ENCODE measurements at regions not wholly inside any gene's neighbourhood (a gene's known extent, or its start where the extent isn't known, plus 50 kb on each side); places are given as distances from the start of the nearest gene placed in this dataset.
"Not testable (repeated sequence)": the region's sequence is repeated elsewhere in the genome, so short reads cannot be mapped to it uniquely, and the experiment has no call there.

GRCh38 chr2:133991606-133992168 lies 262.2 kb upstream of the MGAT5 start:
- DNase-seq (ENCODE audit: low spot score), result no peak
- H3K4me1 ChIP-seq (ENCODE audit: insufficient read depth, low read length, poor library complexity, severe bottlenecking), result no peaks in the 10 kb centered on the region

GRCh38 chr2:133992454-133992853 lies 261.4 kb upstream of the MGAT5 start:
- Histone ChIP-seq H3K9me2 (ENCODE audit: insufficient read depth, low read length) (no peaks in the 10 kb centered on the region; the same call in 1 of the 2 replicates), H3K4me2 (ENCODE audit: low read length) (no peak overlapping the region), H3K79me2 (ENCODE audit: insufficient read depth, low read depth, low read length) (no peaks in the 10 kb centered on the region), H2AFZ (ENCODE audit: low read length) (no peak overlapping the region), H3K36me3 (ENCODE audit: insufficient read depth, low read length) (no peaks in the 10 kb centered on the region), H3K4me1 (ENCODE audit: insufficient read depth, low read length, poor library complexity, severe bottlenecking) (no peaks in the 10 kb centered on the region), H4K20me1 (ENCODE audit: insufficient read depth, low read length) (no peaks in the 10 kb centered on the region), H3K4me3 (ENCODE audit: low read depth, low read length, poor library complexity, severe bottlenecking) (no peak overlapping the region), H3K9me3 (ENCODE audit: low read length) (no peaks in the 10 kb centered on the region), H3K27ac (ENCODE audit: low read depth, low read length, poor library complexity, severe bottlenecking) (no peak overlapping the region)
- no peak for TF ChIP-seq EZH2phosphoT487 (IDR thresholded peaks at IDR 0.05; ENCODE audit: borderline replicate concordance, low read depth, low read length)
- TF ChIP-seq, protein P1, sequence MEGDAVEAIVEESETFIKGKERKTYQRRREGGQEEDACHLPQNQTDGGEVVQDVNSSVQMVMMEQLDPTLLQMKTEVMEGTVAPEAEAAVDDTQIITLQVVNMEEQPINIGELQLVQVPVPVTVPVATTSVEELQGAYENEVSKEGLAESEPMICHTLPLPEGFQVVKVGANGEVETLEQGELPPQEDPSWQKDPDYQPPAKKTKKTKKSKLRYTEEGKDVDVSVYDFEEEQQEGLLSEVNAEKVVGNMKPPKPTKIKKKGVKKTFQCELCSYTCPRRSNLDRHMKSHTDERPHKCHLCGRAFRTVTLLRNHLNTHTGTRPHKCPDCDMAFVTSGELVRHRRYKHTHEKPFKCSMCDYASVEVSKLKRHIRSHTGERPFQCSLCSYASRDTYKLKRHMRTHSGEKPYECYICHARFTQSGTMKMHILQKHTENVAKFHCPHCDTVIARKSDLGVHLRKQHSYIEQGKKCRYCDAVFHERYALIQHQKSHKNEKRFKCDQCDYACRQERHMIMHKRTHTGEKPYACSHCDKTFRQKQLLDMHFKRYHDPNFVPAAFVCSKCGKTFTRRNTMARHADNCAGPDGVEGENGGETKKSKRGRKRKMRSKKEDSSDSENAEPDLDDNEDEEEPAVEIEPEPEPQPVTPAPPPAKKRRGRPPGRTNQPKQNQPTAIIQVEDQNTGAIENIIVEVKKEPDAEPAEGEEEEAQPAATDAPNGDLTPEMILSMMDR (conservative IDR thresholded peaks at IDR 0.05; ENCODE audit: low read length), result no peak
- ChIA-PET POLR2A (no interaction called here), CTCF (ENCODE audit: unreplicated experiment) (no interaction called here)
- no peak for DNase-seq (ENCODE audit: low spot score)
- intact Hi-C loops (cut with micrococcal nuclease; ENCODE audit: unreplicated experiment), result no loop called here
- no TSS peak for BruUV-seq (replicated peaks)

More at GRCh38 chr2:133991606-133992168, 262.2 kb upstream of the MGAT5 start:
- TF ChIP-seq EZH2phosphoT487 (IDR thresholded peaks at IDR 0.05; ENCODE audit: borderline replicate concordance, low read depth, low read length), result no peak
- TF ChIP-seq, protein P1 (conservative IDR thresholded peaks at IDR 0.05; ENCODE audit: low read length), result no peak
- CTCF ChIA-PET (ENCODE audit: unreplicated experiment), result no interaction called here
- Histone ChIP-seq H3K4me2 (ENCODE audit: low read length) (no peak overlapping the region), H3K9me3 (ENCODE audit: low read length) (no peaks in the 10 kb centered on the region), H3K9me2 (ENCODE audit: insufficient read depth, low read length) (no peaks in the 10 kb centered on the region; the same call in 1 of the 2 replicates), H4K20me1 (ENCODE audit: insufficient read depth, low read length) (no peaks in the 10 kb centered on the region), H3K4me3 (ENCODE audit: low read depth, low read length, poor library complexity, severe bottlenecking) (no peak overlapping the region), H3K27ac (ENCODE audit: low read depth, low read length, poor library complexity, severe bottlenecking) (no peak overlapping the region), H3K79me2 (ENCODE audit: insufficient read depth, low read depth, low read length) (no peaks in the 10 kb centered on the region), H3K36me3 (ENCODE audit: insufficient read depth, low read length) (no peaks in the 10 kb centered on the region), H2AFZ (ENCODE audit: low read length) (no peak overlapping the region)
- BruUV-seq (replicated peaks), result no TSS peak
- intact Hi-C loops (cut with micrococcal nuclease; ENCODE audit: unreplicated experiment), result no loop called here
- POLR2A ChIA-PET, result interaction anchor here (0.6 to 0.7 kb wide), 2 partner anchors 17 to 90 kb away, joined by 3 read pairs; no protein-coding TSS in a partner anchor

DNA sequence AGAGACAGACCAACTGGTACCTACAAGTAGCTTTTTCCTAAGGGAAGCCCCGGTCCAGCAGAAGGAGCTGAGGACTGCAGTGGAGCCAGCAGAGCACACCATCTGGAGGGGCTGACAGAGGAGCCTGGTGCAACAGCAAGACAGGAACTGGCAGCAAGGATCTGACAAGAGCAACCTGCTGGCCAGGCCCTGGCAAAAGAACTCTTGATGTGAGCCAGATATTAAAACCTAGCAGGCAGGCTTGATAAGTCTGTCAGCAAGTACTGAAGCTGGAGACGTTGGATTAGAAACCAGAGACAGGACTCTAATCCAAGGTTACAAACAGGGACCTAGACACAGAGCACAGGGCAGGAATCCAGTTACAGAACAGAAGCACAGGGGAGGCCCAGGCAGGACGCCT lies 260.7 kb upstream of the MGAT5 start:
- H3K9me3 ChIP-seq (ENCODE audit: low read length), result no peaks in the 10 kb centered on the region
- no peak overlapping the region for H3K4me3 ChIP-seq (ENCODE audit: low read depth, low read length, poor library complexity, severe bottlenecking)
- no peak overlapping the region for H2AFZ ChIP-seq (ENCODE audit: low read length)
- no peaks in the 10 kb centered on the region for H3K36me3 ChIP-seq (ENCODE audit: insufficient read depth, low read length)
- no peaks in the 10 kb centered on the region for H3K79me2 ChIP-seq (ENCODE audit: insufficient read depth, low read depth, low read length)
- no peaks in the 10 kb centered on the region for H4K20me1 ChIP-seq (ENCODE audit: insufficient read depth, low read length)
- TF ChIP-seq EZH2phosphoT487 (IDR thresholded peaks at IDR 0.05; ENCODE audit: borderline replicate concordance, low read depth, low read length), result no peak
- TF ChIP-seq, protein P1 (conservative IDR thresholded peaks at IDR 0.05; ENCODE audit: low read length), result no peak
- no peak for DNase-seq (ENCODE audit: low spot score)
- no peak overlapping the region for H3K4me2 ChIP-seq (ENCODE audit: low read length)
- ChIA-PET CTCF (ENCODE audit: unreplicated experiment) (no interaction called here), POLR2A (no interaction called here)
- no peak overlapping the region for H3K27ac ChIP-seq (ENCODE audit: low read depth, low read length, poor library complexity, severe bottlenecking)
- no peaks in the 10 kb centered on the region; the same call in 1 of the 2 replicates for H3K9me2 ChIP-seq (ENCODE audit: insufficient read depth, low read length)
- no peaks in the 10 kb centered on the region for H3K4me1 ChIP-seq (ENCODE audit: insufficient read depth, low read length, poor library complexity, severe bottlenecking)
- no TSS peak for BruUV-seq (replicated peaks)
- intact Hi-C loops (cut with micrococcal nuclease; ENCODE audit: unreplicated experiment), result no loop called here

DNA sequence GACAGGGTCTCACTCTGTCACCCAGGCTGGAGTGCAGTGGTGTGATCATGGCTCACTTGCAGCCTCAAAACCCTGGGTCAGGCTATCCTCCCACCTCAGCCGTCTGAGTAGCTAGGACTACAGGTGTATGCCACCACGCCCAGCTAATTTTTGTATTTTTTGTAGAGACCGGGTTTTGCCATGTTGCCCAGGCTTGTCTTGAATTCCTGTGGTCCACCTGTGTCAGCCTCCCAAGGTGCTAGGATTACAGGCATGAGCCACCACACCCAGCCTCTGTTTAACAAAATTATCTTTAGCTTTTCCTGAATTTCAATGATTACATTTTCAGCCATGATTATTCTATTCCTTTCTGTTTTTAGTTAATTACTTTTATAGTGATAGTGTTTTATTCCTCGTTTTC lies 255.1 kb upstream of the MGAT5 start:
- POLR2A ChIA-PET, result interaction anchor here (0.7 kb wide), 1 partner anchor 14 kb away, joined by 3 read pairs; no protein-coding TSS in a partner anchor
- CTCF ChIA-PET (ENCODE audit: unreplicated experiment); H3K4me1 ChIP-seq (ENCODE audit: insufficient read depth, low read length, poor library complexity, severe bottlenecking); H2AFZ ChIP-seq (ENCODE audit: low read length); H3K27ac ChIP-seq (ENCODE audit: low read depth, low read length, poor library complexity, severe bottlenecking); intact Hi-C loops (cut with micrococcal nuclease; ENCODE audit: unreplicated experiment); H3K9me2 ChIP-seq (ENCODE audit: insufficient read depth, low read length); H3K79me2 ChIP-seq (ENCODE audit: insufficient read depth, low read depth, low read length); H3K4me2 ChIP-seq (ENCODE audit: low read length); H3K4me3 ChIP-seq (ENCODE audit: low read depth, low read length, poor library complexity, severe bottlenecking); H3K9me3 ChIP-seq (ENCODE audit: low read length); DNase-seq (ENCODE audit: low spot score); H4K20me1 ChIP-seq (ENCODE audit: insufficient read depth, low read length); H3K36me3 ChIP-seq (ENCODE audit: insufficient read depth, low read length); BruUV-seq (replicated peaks): not testable (repeated sequence)
